ENCODE measurements at regions not wholly inside any gene's neighbourhood (a gene's known extent, or its start where the extent isn't known, plus 50 kb on each side); places are given as distances from the start of the nearest gene placed in this dataset.

DNA sequence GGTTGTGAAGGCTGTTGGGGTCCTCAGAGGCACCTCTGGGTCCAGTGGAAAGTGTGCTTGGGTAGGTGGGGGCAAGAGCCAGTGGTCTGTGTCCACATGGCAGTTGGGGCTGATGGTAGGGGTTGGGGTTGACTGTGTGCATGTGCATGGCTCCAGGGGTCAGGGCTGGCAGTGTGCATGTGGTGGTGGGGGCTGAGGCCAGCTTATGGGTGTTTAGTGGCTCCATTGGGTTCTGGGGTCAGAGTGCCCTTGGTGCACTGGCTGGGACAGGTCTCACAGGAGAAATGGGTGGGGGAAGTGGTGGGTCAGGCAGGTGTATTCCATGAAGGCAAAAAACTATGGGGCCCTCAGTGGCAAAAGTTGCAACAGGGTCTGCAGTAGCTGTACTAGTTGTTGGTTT is 97.9 kb downstream of the EDEM1 start:
- intact Hi-C loops (cut with micrococcal nuclease; ENCODE audit: unreplicated experiment): no loop called here
- H3K9me3 ChIP-seq (ENCODE audit: low read length): no peaks in the 10 kb centered on the region
- H3K9me2 ChIP-seq (ENCODE audit: insufficient read depth, low read length): no peaks in the 10 kb centered on the region
- H2AFZ ChIP-seq (ENCODE audit: low read length): no peak overlapping the region
- no peak overlapping the region for H3K27ac ChIP-seq (ENCODE audit: low read depth, low read length, poor library complexity, severe bottlenecking)
- no peaks in the 10 kb centered on the region for H3K4me1 ChIP-seq (ENCODE audit: insufficient read depth, low read length, poor library complexity, severe bottlenecking)
- TF ChIP-seq EZH2phosphoT487 (IDR thresholded peaks at IDR 0.05; ENCODE audit: borderline replicate concordance, low read depth, low read length): no peak
- TF ChIP-seq CTCF (conservative IDR thresholded peaks at IDR 0.05; ENCODE audit: low read length): no peak
- H3K4me3 ChIP-seq (ENCODE audit: low read depth, low read length, poor library complexity, severe bottlenecking): no peak overlapping the region
- no TSS peak for BruUV-seq (replicated peaks)
- H3K36me3 ChIP-seq (ENCODE audit: insufficient read depth, low read length): no peaks in the 10 kb centered on the region
- ChIA-PET POLR2A (interaction anchor here (1.1 kb wide), 1 partner anchor 19 kb away, joined by 3 read pairs; no protein-coding TSS in a partner anchor), CTCF (ENCODE audit: unreplicated experiment) (no interaction called here)
- H3K4me2 ChIP-seq (ENCODE audit: low read length): no peak overlapping the region
- no peaks in the 10 kb centered on the region for H4K20me1 ChIP-seq (ENCODE audit: insufficient read depth, low read length)
- no peak for DNase-seq (ENCODE audit: low spot score)
- no peaks in the 10 kb centered on the region for H3K79me2 ChIP-seq (ENCODE audit: insufficient read depth, low read depth, low read length)

DNA sequence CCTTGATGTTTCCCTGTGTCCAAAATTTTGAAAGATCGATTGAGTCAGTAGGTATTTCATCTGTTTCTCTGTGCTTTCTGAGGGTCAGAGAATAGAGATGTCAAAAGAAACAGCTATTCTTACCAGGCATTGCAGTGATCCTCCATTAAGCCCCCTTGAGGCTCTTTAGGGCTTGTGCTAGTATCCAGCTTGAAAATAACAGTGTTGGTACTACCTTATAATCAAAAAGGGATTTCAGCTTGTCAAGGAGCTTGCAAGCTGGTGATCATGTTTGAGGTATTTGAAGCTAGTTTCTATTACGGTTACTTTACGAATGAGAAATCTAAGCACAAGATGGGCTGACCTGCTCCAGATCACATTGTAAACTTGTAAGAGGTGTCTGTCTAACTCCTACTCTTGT is 103.4 kb downstream of the EDEM1 start:
- CTCF ChIA-PET (ENCODE audit: unreplicated experiment): interaction anchor here (0.5 kb wide), 1 partner anchor 20 kb away, joined by 4 read pairs; no protein-coding TSS in a partner anchor
- TF ChIP-seq EZH2phosphoT487 (IDR thresholded peaks at IDR 0.05; ENCODE audit: borderline replicate concordance, low read depth, low read length) (no peak), CTCF (conservative IDR thresholded peaks at IDR 0.05; ENCODE audit: low read length) (no peak)

GRCh38 chr3:5292512-5292911 is 105.0 kb downstream of the EDEM1 start:
- H3K4me1 ChIP-seq (ENCODE audit: insufficient read depth, low read length, poor library complexity, severe bottlenecking): no peaks in the 10 kb centered on the region
- POLR2A ChIA-PET: interaction anchor here (0.6 to 2.1 kb wide), 3 partner anchors 16 to 70 kb away, joined by 3 to 12 read pairs (median 4); no protein-coding TSS in a partner anchor
- H3K79me2 ChIP-seq (ENCODE audit: insufficient read depth, low read depth, low read length): no peaks in the 10 kb centered on the region
- intact Hi-C loops (cut with micrococcal nuclease; ENCODE audit: unreplicated experiment): no loop called here
- no peak overlapping the region for H3K27ac ChIP-seq (ENCODE audit: low read depth, low read length, poor library complexity, severe bottlenecking)
- no peak overlapping the region for H3K4me3 ChIP-seq (ENCODE audit: low read depth, low read length, poor library complexity, severe bottlenecking)
- TF ChIP-seq EZH2phosphoT487 (IDR thresholded peaks at IDR 0.05; ENCODE audit: borderline replicate concordance, low read depth, low read length) (no peak), CTCF (conservative IDR thresholded peaks at IDR 0.05; ENCODE audit: low read length) (no peak)
- no TSS peak for BruUV-seq (replicated peaks)
- DNase-seq (ENCODE audit: low spot score): no peak
- H3K36me3 ChIP-seq (ENCODE audit: insufficient read depth, low read length): no peaks in the 10 kb centered on the region
- CTCF ChIA-PET (ENCODE audit: unreplicated experiment): interaction anchor here (0.6 kb wide), 1 partner anchor 441 kb away, joined by 3 read pairs; no protein-coding TSS in a partner anchor
- no peak overlapping the region for H3K4me2 ChIP-seq (ENCODE audit: low read length)
- H3K9me2 ChIP-seq (ENCODE audit: insufficient read depth, low read length): no peaks in the 10 kb centered on the region
- no peaks in the 10 kb centered on the region for H3K9me3 ChIP-seq (ENCODE audit: low read length)
- no peak overlapping the region for H2AFZ ChIP-seq (ENCODE audit: low read length)
- H4K20me1 ChIP-seq (ENCODE audit: insufficient read depth, low read length): no peaks in the 10 kb centered on the region

More for the DNA sequence above, 103.4 kb downstream of the EDEM1 start:
- no peak overlapping the region for H3K4me2 ChIP-seq (ENCODE audit: low read length)
- POLR2A ChIA-PET: no interaction called here
- no TSS peak for BruUV-seq (replicated peaks)
- no peaks in the 10 kb centered on the region for H4K20me1 ChIP-seq (ENCODE audit: insufficient read depth, low read length)
- H3K4me3 ChIP-seq (ENCODE audit: low read depth, low read length, poor library complexity, severe bottlenecking): no peak overlapping the region
- no peak overlapping the region for H2AFZ ChIP-seq (ENCODE audit: low read length)
- H3K4me1 ChIP-seq (ENCODE audit: insufficient read depth, low read length, poor library complexity, severe bottlenecking): no peaks in the 10 kb centered on the region
- intact Hi-C loops (cut with micrococcal nuclease; ENCODE audit: unreplicated experiment): no loop called here
- H3K9me3 ChIP-seq (ENCODE audit: low read length): no peaks in the 10 kb centered on the region
- H3K36me3 ChIP-seq (ENCODE audit: insufficient read depth, low read length): no peaks in the 10 kb centered on the region
- no peak for DNase-seq (ENCODE audit: low spot score)
- no peaks in the 10 kb centered on the region for H3K79me2 ChIP-seq (ENCODE audit: insufficient read depth, low read depth, low read length)
- no peaks in the 10 kb centered on the region for H3K9me2 ChIP-seq (ENCODE audit: insufficient read depth, low read length)
- no peak overlapping the region for H3K27ac ChIP-seq (ENCODE audit: low read depth, low read length, poor library complexity, severe bottlenecking)

All from OCI-LY7 (cell line).